ENCODE measurements at regions not wholly inside any gene's neighbourhood (a gene's known extent, or its start where the extent isn't known, plus 50 kb on each side); places are given as distances from the start of the nearest gene placed in this dataset.

- TF ChIP-seq CTCF (IDR thresholded peaks at IDR 0.05) (no peak), POLR2A (IDR thresholded peaks at IDR 0.05) (no peak)
These were observed 570.3 kb downstream of the LMO4 start for GRCh38 chr1:87899017-87899416.

Measured in suprapubic skin (tissue), 3 donors.